GM23338 (cell line): ENCODE measurements at regions not wholly inside any gene's neighbourhood (a gene's known extent, or its start where the extent isn't known, plus 50 kb on each side); places are given as distances from the start of the nearest gene placed in this dataset.

ENCODE experiments used
- ATAC-seq: fragments of 200-7000 bp; cut with Tn5 transposase; 3 replicates; pipeline ENCODE4 v1.9.1; 2020
- DNase-seq: peaks from one replicate; pipeline ENCODE4 v3.0.0-alpha.2; 2015; ENCODE audit warnings: low spot score
- H2AFZ ChIP-seq: fragments of 200-600 bp; sonication (generic); 2 replicates; pipeline ENCODE4 v1.8.0; 2016; ENCODE audit warnings: antibody characterized with exemption, mild to moderate bottlenecking, moderate library complexity
- H3F3A ChIP-seq: fragments of 200-600 bp; sonication (generic); replicated peaks from 2 replicates; pipeline ENCODE4 v1.8.0; 2017; ENCODE audit warnings: antibody characterized with exemption, mixed run types, low read depth
- H3K27ac ChIP-seq: fragments of 200-600 bp; sonication (generic); 2 replicates; pipeline ENCODE4 v1.6.1; 2016; ENCODE audit warnings: low read depth
- H3K27me3 ChIP-seq: fragments of 200-600 bp; sonication (generic); 2 replicates; pipeline ENCODE4 v1.8.0; 2016; ENCODE audit warnings: mild to moderate bottlenecking, mixed run types, moderate library complexity; ENCODE audit not compliant: insufficient read depth
- H3K36me3 ChIP-seq: fragments of 200-600 bp; sonication (generic); 2 replicates; pipeline ENCODE4 v1.8.0; 2016; ENCODE audit warnings: mild to moderate bottlenecking; ENCODE audit not compliant: insufficient read depth
- H3K4me1 ChIP-seq: fragments of 200-600 bp; sonication (generic); 2 replicates; pipeline ENCODE4 v1.8.0; 2016; ENCODE audit warnings: mild to moderate bottlenecking, moderate library complexity; ENCODE audit not compliant: insufficient read depth
- H3K4me2 ChIP-seq: fragments of 200-600 bp; sonication (generic); 2 replicates; pipeline ENCODE4 v1.7.1; 2017; ENCODE audit warnings: mixed run types
- H3K4me3 ChIP-seq: fragments of 200-600 bp; sonication (generic); 2 replicates; pipeline ENCODE4 v1.6.1; 2016; ENCODE audit warnings: mixed run types
- H3K79me2 ChIP-seq: fragments of 200-600 bp; sonication (generic); replicated peaks from 2 replicates; pipeline ENCODE4 v1.8.0; 2017; ENCODE audit warnings: mild to moderate bottlenecking; ENCODE audit not compliant: insufficient read depth
- H3K9me2 ChIP-seq: fragments of 200-600 bp; sonication (generic); 2 replicates; pipeline ENCODE4 v1.8.0; 2017; ENCODE audit not compliant: insufficient read depth
- H4K20me1 ChIP-seq: fragments of 200-600 bp; sonication (generic); replicated peaks from 2 replicates; pipeline ENCODE4 v1.8.0; 2017; ENCODE audit warnings: mild to moderate bottlenecking; ENCODE audit not compliant: insufficient read depth
- H3K27ac Mint-ChIP-seq: 2 replicates; pipeline ENCODE4 v1.8.0; 2020; ENCODE audit warnings: inconsistent platforms, mild to moderate bottlenecking, moderate library complexity, mixed read lengths
- H3K27me3 Mint-ChIP-seq: 3 replicates; pipeline ENCODE4 v1.8.0; 2022; ENCODE audit warnings: low read depth, mild to moderate bottlenecking, moderate library complexity, mixed read lengths, inconsistent platforms; ENCODE audit not compliant: insufficient read depth, poor library complexity
- H3K36me3 Mint-ChIP-seq: 3 replicates; pipeline ENCODE4 v1.8.0; 2021; ENCODE audit warnings: low read depth, mild to moderate bottlenecking, inconsistent platforms, moderate library complexity, mixed read lengths
- H3K4me1 Mint-ChIP-seq: 3 replicates; pipeline ENCODE4 v1.8.0; 2020; ENCODE audit warnings: mild to moderate bottlenecking, inconsistent platforms, mixed read lengths
- H3K4me3 Mint-ChIP-seq: 3 replicates; pipeline ENCODE4 v1.8.0; 2021; ENCODE audit warnings: moderate library complexity, mild to moderate bottlenecking, inconsistent platforms, mixed read lengths
- H3K9me3 Mint-ChIP-seq: 3 replicates; pipeline ENCODE4 v1.8.0; 2020; ENCODE audit warnings: moderate library complexity, mild to moderate bottlenecking, inconsistent platforms, mixed read lengths
- CREB1 ChIP-seq: fragments of 250-450 bp; sonication (Bioruptor Pico); IDR thresholded peaks from 2 replicates; pipeline ENCODE4 v1.5.0; 2020; ENCODE audit warnings: low read depth, mild to moderate bottlenecking, moderate library complexity
- EZH2 ChIP-seq: fragments of 200-600 bp; sonication (generic); IDR thresholded peaks from one replicate; pipeline ENCODE4 v1.8.0; 2017; ENCODE audit warnings: antibody characterized with exemption, mild to moderate bottlenecking, low read depth; ENCODE audit not compliant: unreplicated experiment
- NANOG ChIP-seq: IDR thresholded peaks from 2 replicates; pipeline ENCODE4 v1.6.1; 2016; ENCODE audit warnings: antibody characterized with exemption, borderline replicate concordance
- REST ChIP-seq: IDR thresholded peaks from one replicate; pipeline ENCODE4 v1.6.1; 2018; ENCODE audit warnings: antibody characterized with exemption; ENCODE audit not compliant: unreplicated experiment
- TF ChIP-seq, protein P1 (sequence below): fragments of 250-450 bp; sonication (Bioruptor Pico); IDR thresholded peaks from 2 replicates; pipeline ENCODE4 v1.5.0; 2020; ENCODE audit warnings: mild to moderate bottlenecking, moderate library complexity
- TF ChIP-seq, protein P2 (sequence below), 2 experiments: fragments of 200-600 bp in 1 of 2; sonication (generic) in 1 of 2; conservative IDR thresholded peaks; 2 replicates each; pipeline versions ENCODE4 v1.5.1 to v1.6.1; 2016 to 2017; ENCODE audit warnings: antibody characterized with exemption in 2 of 2, low read depth in 2 of 2, mild to moderate bottlenecking in 2 of 2, moderate library complexity in 1 of 2

- TF ChIP-seq REST (no peak), EZH2 (no peak), CREB1 (CRISPR knock-in tag) (no peak)
- TF ChIP-seq, protein P1, sequence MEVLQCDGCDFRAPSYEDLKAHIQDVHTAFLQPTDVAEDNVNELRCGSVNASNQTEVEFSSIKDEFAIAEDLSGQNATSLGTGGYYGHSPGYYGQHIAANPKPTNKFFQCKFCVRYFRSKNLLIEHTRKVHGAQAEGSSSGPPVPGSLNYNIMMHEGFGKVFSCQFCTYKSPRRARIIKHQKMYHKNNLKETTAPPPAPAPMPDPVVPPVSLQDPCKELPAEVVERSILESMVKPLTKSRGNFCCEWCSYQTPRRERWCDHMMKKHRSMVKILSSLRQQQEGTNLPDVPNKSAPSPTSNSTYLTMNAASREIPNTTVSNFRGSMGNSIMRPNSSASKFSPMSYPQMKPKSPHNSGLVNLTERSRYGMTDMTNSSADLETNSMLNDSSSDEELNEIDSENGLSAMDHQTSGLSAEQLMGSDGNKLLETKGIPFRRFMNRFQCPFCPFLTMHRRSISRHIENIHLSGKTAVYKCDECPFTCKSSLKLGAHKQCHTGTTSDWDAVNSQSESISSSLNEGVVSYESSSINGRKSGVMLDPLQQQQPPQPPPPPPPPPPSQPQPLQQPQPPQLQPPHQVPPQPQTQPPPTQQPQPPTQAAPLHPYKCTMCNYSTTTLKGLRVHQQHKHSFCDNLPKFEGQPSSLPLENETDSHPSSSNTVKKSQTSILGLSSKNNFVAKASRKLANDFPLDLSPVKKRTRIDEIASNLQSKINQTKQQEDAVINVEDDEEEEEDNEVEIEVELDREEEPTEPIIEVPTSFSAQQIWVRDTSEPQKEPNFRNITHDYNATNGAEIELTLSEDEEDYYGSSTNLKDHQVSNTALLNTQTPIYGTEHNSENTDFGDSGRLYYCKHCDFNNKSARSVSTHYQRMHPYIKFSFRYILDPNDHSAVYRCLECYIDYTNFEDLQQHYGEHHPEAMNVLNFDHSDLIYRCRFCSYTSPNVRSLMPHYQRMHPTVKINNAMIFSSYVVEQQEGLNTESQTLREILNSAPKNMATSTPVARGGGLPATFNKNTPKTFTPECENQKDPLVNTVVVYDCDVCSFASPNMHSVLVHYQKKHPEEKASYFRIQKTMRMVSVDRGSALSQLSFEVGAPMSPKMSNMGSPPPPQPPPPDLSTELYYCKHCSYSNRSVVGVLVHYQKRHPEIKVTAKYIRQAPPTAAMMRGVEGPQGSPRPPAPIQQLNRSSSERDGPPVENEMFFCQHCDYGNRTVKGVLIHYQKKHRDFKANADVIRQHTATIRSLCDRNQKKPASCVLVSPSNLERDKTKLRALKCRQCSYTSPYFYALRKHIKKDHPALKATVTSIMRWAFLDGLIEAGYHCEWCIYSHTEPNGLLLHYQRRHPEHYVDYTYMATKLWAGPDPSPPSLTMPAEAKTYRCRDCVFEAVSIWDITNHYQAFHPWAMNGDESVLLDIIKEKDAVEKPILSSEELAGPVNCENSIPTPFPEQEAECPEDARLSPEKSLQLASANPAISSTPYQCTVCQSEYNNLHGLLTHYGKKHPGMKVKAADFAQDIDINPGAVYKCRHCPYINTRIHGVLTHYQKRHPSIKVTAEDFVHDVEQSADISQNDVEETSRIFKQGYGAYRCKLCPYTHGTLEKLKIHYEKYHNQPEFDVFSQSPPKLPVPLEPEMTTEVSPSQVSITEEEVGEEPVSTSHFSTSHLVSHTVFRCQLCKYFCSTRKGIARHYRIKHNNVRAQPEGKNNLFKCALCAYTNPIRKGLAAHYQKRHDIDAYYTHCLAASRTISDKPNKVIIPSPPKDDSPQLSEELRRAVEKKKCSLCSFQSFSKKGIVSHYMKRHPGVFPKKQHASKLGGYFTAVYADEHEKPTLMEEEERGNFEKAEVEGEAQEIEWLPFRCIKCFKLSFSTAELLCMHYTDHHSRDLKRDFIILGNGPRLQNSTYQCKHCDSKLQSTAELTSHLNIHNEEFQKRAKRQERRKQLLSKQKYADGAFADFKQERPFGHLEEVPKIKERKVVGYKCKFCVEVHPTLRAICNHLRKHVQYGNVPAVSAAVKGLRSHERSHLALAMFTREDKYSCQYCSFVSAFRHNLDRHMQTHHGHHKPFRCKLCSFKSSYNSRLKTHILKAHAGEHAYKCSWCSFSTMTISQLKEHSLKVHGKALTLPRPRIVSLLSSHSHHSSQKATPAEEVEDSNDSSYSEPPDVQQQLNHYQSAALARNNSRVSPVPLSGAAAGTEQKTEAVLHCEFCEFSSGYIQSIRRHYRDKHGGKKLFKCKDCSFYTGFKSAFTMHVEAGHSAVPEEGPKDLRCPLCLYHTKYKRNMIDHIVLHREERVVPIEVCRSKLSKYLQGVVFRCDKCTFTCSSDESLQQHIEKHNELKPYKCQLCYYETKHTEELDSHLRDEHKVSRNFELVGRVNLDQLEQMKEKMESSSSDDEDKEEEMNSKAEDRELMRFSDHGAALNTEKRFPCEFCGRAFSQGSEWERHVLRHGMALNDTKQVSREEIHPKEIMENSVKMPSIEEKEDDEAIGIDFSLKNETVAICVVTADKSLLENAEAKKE (CRISPR knock-in tag) = no peak
These were observed 86.9 kb downstream of the SNX5 start (continued) for GRCh38 chr20:17881741-17882064.

GRCh38 chr20:17878912-17879602 is 89.5 kb downstream of the SNX5 start:
- TF ChIP-seq, protein P2, sequence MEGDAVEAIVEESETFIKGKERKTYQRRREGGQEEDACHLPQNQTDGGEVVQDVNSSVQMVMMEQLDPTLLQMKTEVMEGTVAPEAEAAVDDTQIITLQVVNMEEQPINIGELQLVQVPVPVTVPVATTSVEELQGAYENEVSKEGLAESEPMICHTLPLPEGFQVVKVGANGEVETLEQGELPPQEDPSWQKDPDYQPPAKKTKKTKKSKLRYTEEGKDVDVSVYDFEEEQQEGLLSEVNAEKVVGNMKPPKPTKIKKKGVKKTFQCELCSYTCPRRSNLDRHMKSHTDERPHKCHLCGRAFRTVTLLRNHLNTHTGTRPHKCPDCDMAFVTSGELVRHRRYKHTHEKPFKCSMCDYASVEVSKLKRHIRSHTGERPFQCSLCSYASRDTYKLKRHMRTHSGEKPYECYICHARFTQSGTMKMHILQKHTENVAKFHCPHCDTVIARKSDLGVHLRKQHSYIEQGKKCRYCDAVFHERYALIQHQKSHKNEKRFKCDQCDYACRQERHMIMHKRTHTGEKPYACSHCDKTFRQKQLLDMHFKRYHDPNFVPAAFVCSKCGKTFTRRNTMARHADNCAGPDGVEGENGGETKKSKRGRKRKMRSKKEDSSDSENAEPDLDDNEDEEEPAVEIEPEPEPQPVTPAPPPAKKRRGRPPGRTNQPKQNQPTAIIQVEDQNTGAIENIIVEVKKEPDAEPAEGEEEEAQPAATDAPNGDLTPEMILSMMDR (conservative IDR thresholded peaks at IDR 0.05; ENCODE audit: low read depth in 2 of 2) = 0 out of 4 replicates have a peak, but pooled peaks have one; percentile 5 to 15
- TF ChIP-seq NANOG = no peak
- H3K27ac Mint-ChIP-seq = no peak overlapping the region
- no peaks in the 10 kb centered on the region for H3K9me3 Mint-ChIP-seq
- Histone ChIP-seq H3K4me2 (no peak overlapping the region), H3F3A (no peaks in the 10 kb centered on the region), H3K9me2 (no peaks in the 10 kb centered on the region), H3K4me3 (no peak overlapping the region), H3K27ac (no peak overlapping the region), H2AFZ (no peak overlapping the region), H3K4me1 (peaks cover 22% of the 10 kb centered on the region), H3K27me3 (no peaks in the 10 kb centered on the region), H3K36me3 (no peaks in the 10 kb centered on the region), H4K20me1 (no peaks in the 10 kb centered on the region), H3K79me2 (no peaks in the 10 kb centered on the region)
- no peak for ATAC-seq
- no peaks in the 10 kb centered on the region; the same call in 2 of the 3 replicates for H3K36me3 Mint-ChIP-seq
- DNase-seq = no peak
- H3K27me3 Mint-ChIP-seq = peaks cover 4% of the 10 kb centered on the region
- H3K4me3 Mint-ChIP-seq = no peak overlapping the region
- peaks cover 43% of the 10 kb centered on the region for H3K4me1 Mint-ChIP-seq
